Kidney tubule cell (primary cell): ENCODE measurements at regions not wholly inside any gene's neighbourhood (a gene's known extent, or its start where the extent isn't known, plus 50 kb on each side); places are given as distances from the start of the nearest gene placed in this dataset.
"Not testable (repeated sequence)": the region's sequence is repeated elsewhere in the genome, so short reads cannot be mapped to it uniquely, and the experiment has no call there.

ENCODE experiments used
- DNase-seq: peaks from one replicate; pipeline ENCODE4 v3.0.0-alpha.2; 2018; ENCODE audit warnings: low spot score

GRCh38 chr17:54353789-54354525 lies 531.2 kb downstream of the KIF2B start:
- no peak for DNase-seq

DNA sequence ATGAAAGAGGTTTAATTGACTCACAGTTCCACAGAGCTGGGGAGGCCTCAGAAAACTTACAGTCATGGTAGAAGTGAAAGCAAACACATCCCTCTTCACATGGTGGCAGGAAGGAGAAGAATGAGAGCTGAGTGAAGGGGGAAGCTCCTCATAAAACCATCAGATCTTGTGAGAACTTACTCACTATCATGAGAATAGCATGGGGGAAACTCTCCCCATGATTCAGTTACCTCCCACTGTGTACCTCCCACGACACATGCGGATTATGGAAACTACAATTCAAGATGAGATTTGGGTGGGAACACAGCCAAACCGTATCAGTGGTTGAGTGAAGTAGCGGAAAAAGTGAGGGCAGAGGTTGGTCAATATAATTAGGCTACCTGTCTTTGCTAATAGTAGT lies 538.3 kb downstream of the KIF2B start:
- not testable (repeated sequence) for DNase-seq

DNA sequence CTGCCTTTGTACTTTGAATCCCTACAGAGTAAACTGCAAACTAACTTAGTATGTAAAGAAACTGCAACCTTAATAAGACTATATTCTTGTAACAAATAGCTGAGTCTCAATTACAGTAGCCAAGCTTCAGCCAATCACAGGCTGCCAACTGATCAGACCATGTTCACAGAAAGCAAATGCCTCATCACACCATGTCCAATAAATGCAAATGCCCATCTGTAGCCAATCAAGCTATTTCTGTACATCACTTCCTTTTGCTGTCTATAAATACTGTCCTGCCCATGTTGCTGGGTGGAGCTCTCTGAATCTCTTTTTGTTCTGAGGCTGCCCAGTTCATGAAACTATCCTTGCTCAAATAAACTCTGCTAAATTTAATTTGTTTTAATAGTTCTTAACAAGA lies 531.7 kb upstream of the TOM1L1 start:
- no peak for DNase-seq

- no peak for DNase-seq
These were observed 528.4 kb upstream of the TOM1L1 start for GRCh38 chr17:54372069-54372749.

- DNase-seq, result no peak
These were observed 526.7 kb upstream of the TOM1L1 start for GRCh38 chr17:54373970-54374369.

GRCh38 chr17:54376409-54376808 lies 524.2 kb upstream of the TOM1L1 start:
- DNase-seq, result not testable (repeated sequence)

DNA sequence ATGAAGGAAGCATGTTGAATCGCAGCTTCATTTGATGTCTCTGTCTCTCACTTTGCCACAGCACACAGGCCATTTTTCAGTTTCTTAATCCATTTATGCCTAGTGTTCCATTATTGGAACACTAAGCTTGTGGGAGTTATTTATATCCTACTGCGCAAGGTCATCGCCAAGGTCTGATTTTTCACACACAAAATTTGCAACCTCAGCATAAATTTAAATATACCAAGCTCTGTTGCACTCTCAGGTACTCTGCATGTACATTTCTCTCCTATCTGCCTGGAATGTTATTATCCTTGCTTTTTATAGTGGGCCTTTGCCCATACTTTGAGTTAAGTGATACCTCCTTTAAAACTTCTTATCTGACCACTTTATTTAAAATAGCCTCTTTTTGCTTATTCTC lies 519.2 kb upstream of the TOM1L1 start:
- no peak for DNase-seq

- no peak for DNase-seq
These were observed 496.4 kb upstream of the TOM1L1 start for GRCh38 chr17:54404259-54404658.

DNA sequence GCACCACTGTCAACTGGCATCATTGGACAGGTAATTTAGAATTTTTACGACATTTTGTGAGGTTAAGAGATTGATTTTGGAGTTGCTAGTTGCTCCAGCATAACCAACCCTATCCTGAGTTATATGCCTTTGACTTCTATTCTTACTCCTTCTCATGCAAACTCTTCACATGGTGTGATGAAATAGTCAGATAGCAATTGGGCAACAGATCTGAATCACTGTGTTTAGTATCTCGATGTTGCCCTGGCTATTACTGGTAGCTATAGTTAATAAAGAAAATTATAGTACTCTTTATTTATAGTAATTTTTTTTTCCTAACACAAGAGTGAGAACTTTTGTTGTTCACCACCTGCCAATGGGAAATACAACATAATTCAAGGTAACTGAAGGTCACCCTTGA lies 494.8 kb upstream of the TOM1L1 start:
- no peak for DNase-seq

DNA sequence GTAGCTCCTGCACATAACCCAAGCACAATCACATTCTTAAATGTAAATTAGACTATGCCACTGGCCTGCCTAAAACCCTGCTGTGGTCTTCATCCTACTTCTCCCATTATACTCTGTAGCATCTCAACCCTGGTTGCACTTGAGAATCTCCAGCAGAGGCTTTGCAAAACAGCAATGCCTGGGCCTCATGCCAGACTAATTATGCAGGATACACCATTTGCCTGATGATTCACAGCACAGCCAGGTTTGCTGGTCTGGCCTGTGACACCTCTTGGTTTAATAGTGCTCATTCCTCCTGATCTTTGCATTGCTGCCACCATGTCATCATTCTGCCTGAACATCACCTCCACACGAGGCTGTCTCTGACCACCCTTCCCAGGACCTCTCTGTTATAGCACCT lies 491.9 kb upstream of the TOM1L1 start:
- peak; percentile 51 for DNase-seq

DNA sequence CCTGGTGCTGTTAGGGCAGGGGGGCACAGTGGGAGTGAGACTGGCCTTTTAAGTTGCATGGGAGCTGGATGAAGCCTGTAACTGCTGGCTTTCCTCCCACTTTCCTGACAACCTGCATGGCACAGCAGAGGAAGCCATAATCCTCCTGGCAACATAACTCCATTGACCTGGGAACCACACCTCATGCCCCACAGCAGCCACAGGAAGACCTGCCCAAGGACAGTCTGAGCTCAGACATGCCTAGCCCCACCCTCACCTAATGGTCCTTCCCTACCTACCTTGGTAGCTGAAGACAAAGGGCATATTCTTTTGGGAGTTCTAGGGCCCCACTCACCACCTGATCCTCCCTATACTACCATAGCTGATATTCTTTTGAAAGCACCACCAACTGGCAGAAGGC lies 482.2 kb upstream of the TOM1L1 start:
- DNase-seq, result no peak

GRCh38 chr17:54425671-54426070 lies 475.0 kb upstream of the TOM1L1 start:
- no peak for DNase-seq

- peak; percentile 13 for DNase-seq
These were observed 474.3 kb upstream of the TOM1L1 start for GRCh38 chr17:54426296-54426886.

DNA sequence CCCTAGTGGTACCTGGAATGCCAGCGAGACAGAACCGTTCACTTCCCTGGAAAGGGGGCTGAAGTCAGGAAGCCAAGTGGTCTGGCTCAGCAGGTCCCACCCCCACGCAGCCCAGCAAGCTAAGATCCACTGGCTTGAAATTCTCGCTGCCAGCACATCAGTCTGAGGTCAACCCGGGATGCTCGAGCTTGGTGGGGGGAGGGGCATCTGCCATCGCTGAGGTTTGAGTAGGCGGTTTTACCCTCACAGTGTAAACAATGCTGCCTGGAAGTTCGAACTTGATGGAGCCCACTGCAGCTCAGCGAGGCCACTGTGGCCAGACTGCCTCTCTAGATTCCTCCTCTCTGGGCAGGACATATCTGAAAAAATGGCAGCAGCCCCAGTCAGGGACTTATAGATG lies 464.7 kb upstream of the TOM1L1 start:
- DNase-seq, result no peak

- DNase-seq, result no peak
These were observed 460.8 kb upstream of the TOM1L1 start for GRCh38 chr17:54439816-54440215.

DNA sequence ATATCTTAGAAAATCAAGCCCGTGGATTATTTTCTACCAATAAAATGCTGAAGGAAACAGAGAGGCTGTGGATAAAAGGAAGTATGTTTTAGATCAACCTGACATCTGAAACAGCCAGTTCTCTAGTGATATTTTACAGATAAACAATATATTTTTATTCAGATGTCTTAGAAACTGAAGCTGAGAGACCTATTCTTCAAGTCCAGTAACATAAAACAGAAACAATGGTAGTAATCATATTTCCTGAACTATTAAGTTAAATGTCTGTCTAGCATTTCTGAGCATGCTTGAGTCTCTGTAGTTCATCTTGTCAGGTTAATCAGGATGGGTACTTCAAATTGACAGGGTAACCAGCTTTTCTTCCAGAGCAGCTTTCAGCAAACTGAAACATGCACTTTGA lies 449.6 kb upstream of the TOM1L1 start:
- no peak for DNase-seq

DNA sequence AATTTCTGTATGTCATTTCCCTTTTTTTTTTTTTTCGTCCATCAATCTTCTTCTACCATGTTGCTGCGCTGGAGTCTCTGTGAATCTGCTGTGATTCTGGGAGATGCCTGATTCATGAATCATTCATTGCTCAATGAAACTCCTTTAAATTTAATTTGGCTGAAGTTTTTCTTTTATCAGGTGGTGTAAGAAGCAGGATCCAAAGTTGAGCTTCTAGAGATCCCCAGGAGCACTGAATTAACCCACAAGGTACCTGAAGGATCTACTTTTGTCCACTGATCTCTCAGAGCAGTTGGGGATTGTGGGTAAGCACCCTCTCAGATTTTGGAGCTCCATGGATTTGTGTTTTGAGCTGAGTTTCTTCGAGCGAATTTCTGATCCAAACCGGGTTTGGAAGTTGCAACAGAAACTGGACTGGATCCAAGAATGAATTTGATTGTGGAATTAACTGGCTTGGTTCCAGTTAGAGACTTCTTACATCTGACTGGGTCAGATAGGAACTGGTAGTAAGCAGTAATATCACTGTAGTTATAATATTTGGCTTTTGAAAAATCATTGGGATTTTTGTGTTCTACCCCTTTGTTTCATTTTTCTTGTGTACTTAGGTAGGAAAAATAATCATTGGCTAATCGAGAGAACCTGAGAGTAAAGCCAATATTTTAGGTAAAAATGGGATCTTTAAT lies 447.8 kb upstream of the TOM1L1 start:
- no peak for DNase-seq

GRCh38 chr17:54455251-54455868 lies 445.3 kb upstream of the TOM1L1 start:
- DNase-seq, result no peak

GRCh38 chr17:54465443-54465842 lies 435.2 kb upstream of the TOM1L1 start:
- not testable (repeated sequence) for DNase-seq

DNA sequence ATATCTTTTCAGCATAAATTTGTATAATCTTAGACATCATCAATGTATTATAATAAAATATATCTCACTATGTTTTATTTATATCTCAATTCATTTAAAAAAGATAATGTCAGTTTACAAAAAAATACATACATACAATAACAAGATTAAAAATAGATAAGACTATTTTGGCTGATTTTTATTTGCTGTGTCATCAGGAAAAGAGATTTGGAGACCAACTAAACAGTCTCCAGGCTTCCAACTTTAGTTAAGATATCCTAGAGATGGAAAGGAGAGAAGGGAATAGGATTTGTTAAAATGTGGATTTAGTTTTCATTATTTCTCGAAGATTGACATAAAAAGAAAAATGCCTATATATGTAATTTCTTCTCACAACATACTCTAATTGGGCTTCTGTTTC lies 433.8 kb upstream of the TOM1L1 start:
- DNase-seq, result no peak

GRCh38 chr17:54482843-54483242 lies 417.8 kb upstream of the TOM1L1 start:
- no peak for DNase-seq

DNA sequence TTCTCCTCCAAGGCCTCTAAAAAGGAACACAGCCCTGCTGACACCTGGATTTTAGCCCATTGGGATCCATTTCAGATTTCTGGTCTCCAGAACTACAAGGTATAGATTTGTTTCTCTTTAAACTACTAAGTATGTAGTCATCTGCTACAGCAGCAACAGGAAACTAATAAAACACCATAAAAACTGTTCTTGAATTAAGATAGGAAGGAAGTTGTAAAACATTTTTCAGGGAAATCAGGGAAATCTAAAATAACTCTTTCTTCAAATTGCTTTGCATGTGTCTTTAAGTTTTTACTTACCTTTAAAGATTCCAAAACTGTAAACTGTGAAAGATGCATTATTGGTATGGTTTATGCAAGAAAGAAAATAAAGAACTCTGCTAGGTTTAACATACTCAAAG lies 407.0 kb upstream of the TOM1L1 start:
- no peak for DNase-seq
